Astrocyte (in vitro differentiated cells and primary cell): ENCODE measurements at regions not wholly inside any gene's neighbourhood (a gene's known extent, or its start where the extent isn't known, plus 50 kb on each side); places are given as distances from the start of the nearest gene placed in this dataset.

ENCODE experiments used
- DNase-seq: peaks from one replicate; pipeline ENCODE4 v3.0.0-alpha.2; 2010; ENCODE audit warnings: low read depth
- FAIRE-seq: peaks from 2 replicates; lab custom pipeline; 2011; peaks lifted over from hg19 to GRCh38; lab: Jason Lieb, UNC
- H2AFZ ChIP-seq: 2 replicates; pipeline ENCODE4 v1.6.0; 2012; ENCODE audit warnings: low read depth, low read length, inconsistent platforms
- H3K27ac ChIP-seq: 2 replicates; pipeline ENCODE4 v1.5.1; 2011; ENCODE audit warnings: low read depth, low read length, inconsistent platforms
- H3K27me3 ChIP-seq: 2 replicates; pipeline ENCODE4 v1.6.0; 2011; ENCODE audit warnings: low read length, inconsistent platforms; ENCODE audit not compliant: insufficient read depth
- H3K36me3 ChIP-seq: 2 replicates; pipeline ENCODE4 v1.5.1; 2011; ENCODE audit warnings: low read length, inconsistent platforms; ENCODE audit not compliant: insufficient read depth
- H3K4me1 ChIP-seq: 2 replicates; pipeline ENCODE4 v1.5.1; 2011; ENCODE audit warnings: low read length, inconsistent platforms; ENCODE audit not compliant: insufficient read depth
- H3K4me2 ChIP-seq: 2 replicates; pipeline ENCODE4 v1.6.0; 2012; ENCODE audit warnings: low read length, inconsistent platforms
- H3K4me3 ChIP-seq: 2 replicates; pipeline ENCODE4 v1.5.1; 2011; ENCODE audit warnings: low read depth, mild to moderate bottlenecking, low read length, inconsistent platforms; ENCODE audit not compliant: insufficient read depth
- H3K79me2 ChIP-seq: 2 replicates; pipeline ENCODE4 v1.6.0; 2012; ENCODE audit warnings: mild to moderate bottlenecking, low read length, inconsistent platforms; ENCODE audit not compliant: insufficient read depth
- H3K9ac ChIP-seq: 2 replicates; pipeline ENCODE4 v1.6.0; 2012; ENCODE audit warnings: mild to moderate bottlenecking, low read length, inconsistent platforms
- H3K9me3 ChIP-seq: 2 replicates; pipeline ENCODE4 v1.5.1; 2012; ENCODE audit warnings: low read depth, mild to moderate bottlenecking, low read length, inconsistent platforms; ENCODE audit not compliant: insufficient read depth
- H4K20me1 ChIP-seq: 2 replicates; pipeline ENCODE4 v1.6.0; 2012; ENCODE audit warnings: low read length, inconsistent platforms; ENCODE audit not compliant: insufficient read depth
- H3K27ac Mint-ChIP-seq: one replicate; pipeline ENCODE4 v1.8.0; 2021; ENCODE audit warnings: mild to moderate bottlenecking, mixed read lengths; ENCODE audit not compliant: unreplicated experiment
- H3K27me3 Mint-ChIP-seq: one replicate; pipeline ENCODE4 v1.8.0; 2021; ENCODE audit warnings: low read depth, mixed read lengths; ENCODE audit not compliant: unreplicated experiment
- H3K36me3 Mint-ChIP-seq: one replicate; pipeline ENCODE4 v1.8.0; 2021; ENCODE audit warnings: low read depth, mixed read lengths; ENCODE audit not compliant: unreplicated experiment
- H3K4me1 Mint-ChIP-seq: one replicate; pipeline ENCODE4 v1.8.0; 2021; ENCODE audit warnings: low read depth, mixed read lengths; ENCODE audit not compliant: unreplicated experiment
- H3K4me3 Mint-ChIP-seq: one replicate; pipeline ENCODE4 v1.8.0; 2021; ENCODE audit warnings: mild to moderate bottlenecking, moderate library complexity, mixed read lengths; ENCODE audit not compliant: unreplicated experiment
- H3K9me3 Mint-ChIP-seq: one replicate; pipeline ENCODE4 v1.8.0; 2021; ENCODE audit warnings: mild to moderate bottlenecking, mixed read lengths; ENCODE audit not compliant: unreplicated experiment
- CTCF ChIP-seq: IDR thresholded peaks from 2 replicates; pipeline ENCODE4 v1.5.1; 2011; ENCODE audit warnings: low read depth, mild to moderate bottlenecking, inconsistent platforms, low read length, moderate library complexity; ENCODE audit not compliant: insufficient read depth
- EZH2 ChIP-seq: IDR thresholded peaks from 2 replicates; pipeline ENCODE4 v1.6.1; 2012; ENCODE audit warnings: mild to moderate bottlenecking, low read length, inconsistent platforms; ENCODE audit not compliant: insufficient read depth

GRCh38 chr17:55926276-55926990, 175.6 kb downstream of the PCTP start:
- Histone ChIP-seq H3K4me2 (no peak overlapping the region), H3K9me3 (no peaks in the 10 kb centered on the region), H3K27me3 (no peaks in the 10 kb centered on the region), H3K79me2 (no peaks in the 10 kb centered on the region), H3K4me3 (no peak overlapping the region), H3K9ac (no peak overlapping the region), H2AFZ (no peak overlapping the region), H3K4me1 (no peaks in the 10 kb centered on the region), H3K36me3 (no peaks in the 10 kb centered on the region), H4K20me1 (no peaks in the 10 kb centered on the region), H3K27ac (no peak overlapping the region)
- H3K4me3 Mint-ChIP-seq, result no peak overlapping the region
- peaks cover 1% of the 10 kb centered on the region for H3K9me3 Mint-ChIP-seq
- no peak overlapping the region for H3K27ac Mint-ChIP-seq
- FAIRE-seq (no peak), DNase-seq (no peak)
- no peak for TF ChIP-seq CTCF
- H3K27me3 Mint-ChIP-seq, result no peaks in the 10 kb centered on the region
- H3K36me3 Mint-ChIP-seq, result no peaks in the 10 kb centered on the region
- peaks cover 1% of the 10 kb centered on the region for H3K4me1 Mint-ChIP-seq

- no peaks in the 10 kb centered on the region for H3K36me3 ChIP-seq
- no peak for FAIRE-seq
- no peak overlapping the region for H3K27ac Mint-ChIP-seq
Measured at GRCh38 chr17:55930291-55930809, 179.5 kb downstream of the PCTP start.

More at GRCh38 chr17:55930291-55930809, 179.5 kb downstream of the PCTP start:
- H3K27ac ChIP-seq, result no peak overlapping the region
- H3K79me2 ChIP-seq, result no peaks in the 10 kb centered on the region
- no peaks in the 10 kb centered on the region for H3K4me1 ChIP-seq
- Mint-ChIP-seq H3K4me3 (no peak overlapping the region), H3K27me3 (no peaks in the 10 kb centered on the region), H3K36me3 (no peaks in the 10 kb centered on the region), H3K9me3 (peaks cover 1% of the 10 kb centered on the region), H3K4me1 (no peaks in the 10 kb centered on the region)
- H3K9me3 ChIP-seq, result no peaks in the 10 kb centered on the region
- H3K4me2 ChIP-seq, result no peak overlapping the region
- no peaks in the 10 kb centered on the region for H4K20me1 ChIP-seq
- H3K27me3 ChIP-seq, result no peaks in the 10 kb centered on the region
- no peak overlapping the region for H3K4me3 ChIP-seq
- no peak overlapping the region for H3K9ac ChIP-seq
- DNase-seq, result no peak
- no peak overlapping the region for H2AFZ ChIP-seq
- TF ChIP-seq CTCF, result no peak
- no peak for TF ChIP-seq EZH2
